ENCODE measurements at regions not wholly inside any gene's neighbourhood (a gene's known extent, or its start where the extent isn't known, plus 50 kb on each side); places are given as distances from the start of the nearest gene placed in this dataset.

GRCh38 chr5:89695371-89695770 is 714.2 kb downstream of the CETN3 start:
- TF ChIP-seq CTCF (IDR thresholded peaks at IDR 0.05) (no peak), POLR2A (IDR thresholded peaks at IDR 0.05) (no peak), EP300 (IDR thresholded peaks at IDR 0.05) (no peak), POLR2AphosphoS5 (IDR thresholded peaks at IDR 0.05) (no peak)

All from stomach (tissue), 4 donors.